ENCODE measurements at regions not wholly inside any gene's neighbourhood (a gene's known extent, or its start where the extent isn't known, plus 50 kb on each side); places are given as distances from the start of the nearest gene placed in this dataset.

- TF ChIP-seq, protein P1, sequence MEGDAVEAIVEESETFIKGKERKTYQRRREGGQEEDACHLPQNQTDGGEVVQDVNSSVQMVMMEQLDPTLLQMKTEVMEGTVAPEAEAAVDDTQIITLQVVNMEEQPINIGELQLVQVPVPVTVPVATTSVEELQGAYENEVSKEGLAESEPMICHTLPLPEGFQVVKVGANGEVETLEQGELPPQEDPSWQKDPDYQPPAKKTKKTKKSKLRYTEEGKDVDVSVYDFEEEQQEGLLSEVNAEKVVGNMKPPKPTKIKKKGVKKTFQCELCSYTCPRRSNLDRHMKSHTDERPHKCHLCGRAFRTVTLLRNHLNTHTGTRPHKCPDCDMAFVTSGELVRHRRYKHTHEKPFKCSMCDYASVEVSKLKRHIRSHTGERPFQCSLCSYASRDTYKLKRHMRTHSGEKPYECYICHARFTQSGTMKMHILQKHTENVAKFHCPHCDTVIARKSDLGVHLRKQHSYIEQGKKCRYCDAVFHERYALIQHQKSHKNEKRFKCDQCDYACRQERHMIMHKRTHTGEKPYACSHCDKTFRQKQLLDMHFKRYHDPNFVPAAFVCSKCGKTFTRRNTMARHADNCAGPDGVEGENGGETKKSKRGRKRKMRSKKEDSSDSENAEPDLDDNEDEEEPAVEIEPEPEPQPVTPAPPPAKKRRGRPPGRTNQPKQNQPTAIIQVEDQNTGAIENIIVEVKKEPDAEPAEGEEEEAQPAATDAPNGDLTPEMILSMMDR (conservative IDR thresholded peaks at IDR 0.05; ENCODE audit: low read depth, low read length), result no peak
- TF ChIP-seq EZH2 (IDR thresholded peaks at IDR 0.05; ENCODE audit: low read length, unreplicated experiment) (no peak), EZH2phosphoT487 (IDR thresholded peaks at IDR 0.05; ENCODE audit: borderline replicate concordance, low read length) (no peak)
These were observed 165.2 kb upstream of the CMC1 start for GRCh38 chr3:28076246-28076645.

Data from PC-3 (cell line).